GM19463 (cell line): ENCODE measurements at regions not wholly inside any gene's neighbourhood (a gene's known extent, or its start where the extent isn't known, plus 50 kb on each side); places are given as distances from the start of the nearest gene placed in this dataset.
A peak's percentile ranks its signal among the peaks of the same experiment; 100 is the strongest.

Source experiments
- ATAC-seq: cut with Tn5 transposase; IDR thresholded peaks from one replicate; pipeline ENCODE4 v1.9.1; 2021; ENCODE audit warnings: mild to moderate bottlenecking, moderate library complexity; ENCODE audit not compliant: unreplicated experiment

- ATAC-seq = no peak
These were observed 67.7 kb upstream of the GCM1 start for GRCh38 chr6:53216301-53216700.

GRCh38 chr6:53214172-53214571 lies 65.5 kb upstream of the GCM1 start:
- no peak for ATAC-seq

- ATAC-seq = no peak
These were observed 62.2 kb upstream of the GCM1 start for GRCh38 chr6:53210811-53211210.

GRCh38 chr6:53209681-53210080 lies 61.0 kb upstream of the GCM1 start:
- ATAC-seq = no peak

- no peak for ATAC-seq
These were observed 57.1 kb upstream of the GCM1 start for GRCh38 chr6:53205778-53206177.

- no peak for ATAC-seq
These were observed 54.8 kb upstream of the GCM1 start for GRCh38 chr6:53203483-53203882.

- no peak for ATAC-seq
These were observed 53.4 kb upstream of the GCM1 start for GRCh38 chr6:53202052-53202451.

- peak; percentile 42 for ATAC-seq
These were observed 52.6 kb upstream of the GCM1 start for GRCh38 chr6:53201270-53201669.

GRCh38 chr6:53199765-53200164 lies 51.1 kb upstream of the GCM1 start:
- ATAC-seq = no peak

GRCh38 chr6:53199156-53199555 lies 50.5 kb upstream of the GCM1 start:
- peak; percentile 96 for ATAC-seq
